Body of pancreas (tissue), 4 donors: ENCODE measurements at regions not wholly inside any gene's neighbourhood (a gene's known extent, or its start where the extent isn't known, plus 50 kb on each side); places are given as distances from the start of the nearest gene placed in this dataset.

Experiments used
- ATAC-seq: fragments of 150-250 bp; one replicate; pipeline ENCODE4 v1.9.1; 2016
- DNase-seq, 4 donors: peaks; one replicate each; pipeline ENCODE4 v3.0.0-alpha.2; 2019
- H3K27ac ChIP-seq, 4 donors: fragments of 200-600 bp; sonication (generic); 1 replicate in 3 of 4; 2 replicates in 1 of 4; pipeline versions ENCODE4 v1.5.1 to v1.6.1; 2016 to 2019; ENCODE audit warnings: mild to moderate bottlenecking in 1 of 4, mixed read lengths in 1 of 4, moderate library complexity in 1 of 4
- H3K27me3 ChIP-seq, 2 donors: fragments of 200-600 bp; sonication (generic); one replicate each; pipeline ENCODE4 v1.6.0; 2016; ENCODE audit warnings: mild to moderate bottlenecking in 1 of 2
- H3K36me3 ChIP-seq, 2 donors: fragments of 200-600 bp; sonication (generic); replicated peaks in 1 of 2; 2 replicates each; pipeline ENCODE4 v1.5.1; 2016; ENCODE audit warnings: low read depth in 2 of 2; ENCODE audit not compliant: insufficient read depth in 1 of 2
- H3K4me1 ChIP-seq: fragments of 200-600 bp; sonication (generic); one replicate; pipeline ENCODE4 v1.6.0; 2016
- H3K4me3 ChIP-seq, 2 donors: fragments of 200-600 bp; sonication (generic); 1 replicate in 1 of 2; 2 replicates in 1 of 2; pipeline ENCODE4 v1.5.1; 2016 to 2019
- H3K9me3 ChIP-seq, 3 donors: fragments of 200-600 bp; sonication (generic); 1 replicate in 2 of 3; 2 replicates in 1 of 3; pipeline ENCODE4 v1.5.1; 2016
- CTCF ChIP-seq, 7 experiments: fragments of 450-650 bp in 4 of 7; fragments of 200-600 bp in 3 of 7; sonication (generic) in 3 of 7; IDR thresholded peaks; one replicate each; pipeline ENCODE4 v1.5.1; 2016 to 2019; ENCODE audit warnings: antibody characterized with exemption in 7 of 7
- POLR2A ChIP-seq, 3 donors: fragments of 450-650 bp; IDR thresholded peaks; one replicate each; pipeline ENCODE4 v1.6.1; 2016; ENCODE audit warnings: antibody characterized with exemption in 3 of 3, mild to moderate bottlenecking in 2 of 3
- WGBS, 2 donors: methylation state at CpG; one replicate each; pipeline ENCODE4 v1.1.5; 2017; 5-methylcytosine and 5-hydroxymethylcytosine counted together
- intact Hi-C: fragments of 100-400 bp; cut with DNase I; formaldehyde crosslinking; loops from one replicate; pipeline ENCODE4 v1.15.1; 2023

DNA sequence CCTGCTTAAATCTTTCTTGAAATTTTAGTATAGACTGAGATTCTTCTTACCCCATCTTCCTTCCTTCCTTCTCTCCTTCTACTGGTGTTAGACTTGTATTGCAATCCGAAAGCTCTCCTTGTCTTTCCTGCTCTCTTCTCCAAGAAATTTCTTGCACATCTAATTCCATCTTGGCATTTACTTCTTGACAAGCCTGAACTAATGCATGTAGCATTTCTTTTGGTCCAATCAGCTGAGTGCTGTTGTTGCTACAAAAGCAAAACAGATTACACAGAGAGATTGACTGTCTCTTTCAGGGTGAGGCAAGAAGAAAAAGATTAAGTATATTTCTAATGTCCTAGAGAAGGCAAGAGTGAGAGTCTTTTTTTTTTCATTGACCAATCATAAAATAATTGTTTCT lies 51.6 kb upstream of the MAP1B start:
- Histone ChIP-seq H3K4me3 (no peak overlapping the region), H3K27me3 (no peaks in the 10 kb centered on the region), H3K4me1 (no peaks in the 10 kb centered on the region), H3K36me3 (no peaks in the 10 kb centered on the region), H3K27ac (no peak overlapping the region), H3K9me3 (no peaks in the 10 kb centered on the region)
- ATAC-seq (no peak), DNase-seq (no peak)
- intact Hi-C loops, result no loop called here
- WGBS, 2 donors, result 56 to 73% methylated on average over 1 of the region's 1 CpG
- TF ChIP-seq CTCF (IDR thresholded peaks at IDR 0.05) (no peak), POLR2A (IDR thresholded peaks at IDR 0.05) (no peak)
